ENCODE measurements at regions not wholly inside any gene's neighbourhood (a gene's known extent, or its start where the extent isn't known, plus 50 kb on each side); places are given as distances from the start of the nearest gene placed in this dataset.
"Not testable (repeated sequence)": the region's sequence is repeated elsewhere in the genome, so short reads cannot be mapped to it uniquely, and the experiment has no call there.

DNA sequence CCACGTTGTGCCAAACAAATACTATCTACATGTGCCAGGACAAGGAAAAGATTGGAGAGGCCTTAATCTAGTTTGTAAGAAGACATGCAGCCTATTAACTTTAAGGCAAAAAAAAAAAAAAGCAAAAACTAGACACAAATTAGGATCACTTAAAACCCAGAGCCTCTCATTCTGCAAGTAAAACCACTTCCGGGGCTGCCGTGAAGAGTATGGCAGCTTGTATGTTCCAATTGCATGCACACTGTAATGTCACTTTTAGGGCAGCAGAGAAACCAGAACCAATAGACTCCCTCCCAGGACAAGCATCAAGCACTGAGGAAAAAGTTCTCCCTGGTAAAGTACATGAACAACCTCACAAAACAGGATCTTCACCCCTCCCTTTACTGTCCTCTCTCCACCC, 70.6 kb downstream of the RSL24D1 start:
- DNase-seq (ENCODE audit: low read depth in 2 of 2) = no peak

DNA sequence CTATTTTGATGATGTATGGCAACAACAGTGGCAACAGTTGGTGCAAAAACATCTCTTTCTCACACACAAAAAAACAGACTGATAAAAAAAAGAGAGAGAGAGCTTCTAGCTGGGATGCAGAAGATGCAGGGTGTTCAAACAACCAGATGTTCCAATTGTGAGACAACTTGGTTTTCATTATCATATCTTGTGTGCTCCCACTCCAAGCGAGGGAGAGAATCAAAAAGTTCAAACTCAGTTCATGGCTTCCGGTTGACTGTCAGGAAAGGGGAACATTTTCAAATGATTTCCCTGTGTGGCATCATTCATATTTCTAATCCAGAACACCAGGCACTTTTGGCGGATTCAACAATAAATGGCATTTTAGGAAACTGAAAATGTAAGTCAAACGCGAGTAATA, 72.1 kb downstream of the RSL24D1 start:
- no peak for DNase-seq (ENCODE audit: low read depth in 2 of 2)

DNA sequence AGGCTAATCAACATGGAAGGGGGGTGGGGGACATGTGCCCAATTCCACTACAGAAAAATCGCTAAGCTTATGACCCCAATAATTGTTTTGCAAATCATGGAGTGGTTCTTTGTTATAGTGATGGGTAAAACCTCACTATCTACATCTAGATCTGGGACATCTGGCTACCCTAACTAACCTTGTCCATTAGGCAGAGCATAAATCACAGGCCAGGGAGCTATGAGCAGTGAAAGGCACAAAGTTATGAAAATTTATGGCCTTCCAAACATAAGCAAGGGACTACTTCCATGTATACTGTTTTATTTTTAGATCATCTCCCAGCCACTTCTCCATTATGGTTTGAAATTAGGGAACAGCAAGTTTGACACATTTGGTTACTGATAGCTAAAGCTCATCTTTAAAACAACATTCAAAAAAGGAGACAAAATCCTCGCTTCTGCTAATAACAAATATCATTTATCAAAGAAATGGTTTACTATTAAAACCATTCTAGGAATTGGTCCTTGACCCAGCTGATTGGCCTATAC, 78.3 kb downstream of the RSL24D1 start:
- no peak for DNase-seq (ENCODE audit: low read depth in 2 of 2)

DNA sequence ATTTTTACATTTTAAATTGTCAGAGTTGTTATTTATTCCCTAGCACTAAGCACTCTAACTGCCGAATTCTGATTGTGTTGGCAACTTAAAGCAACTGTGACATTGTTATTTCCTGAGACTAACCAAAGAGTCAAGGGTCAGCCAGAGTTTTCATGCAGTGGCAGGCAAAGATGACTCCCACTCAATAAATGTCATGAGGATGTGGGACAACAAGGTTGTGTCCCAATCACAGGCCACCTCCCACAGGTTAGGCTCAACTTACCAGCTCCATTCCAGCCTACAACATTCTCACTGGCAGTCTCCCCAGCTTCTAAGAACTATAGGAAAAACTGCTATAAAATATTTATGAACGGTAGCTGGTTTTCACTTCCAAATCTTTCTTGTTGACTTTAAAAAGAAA, 80.1 kb downstream of the RSL24D1 start:
- DNase-seq (ENCODE audit: low read depth in 2 of 2) = no peak

DNA sequence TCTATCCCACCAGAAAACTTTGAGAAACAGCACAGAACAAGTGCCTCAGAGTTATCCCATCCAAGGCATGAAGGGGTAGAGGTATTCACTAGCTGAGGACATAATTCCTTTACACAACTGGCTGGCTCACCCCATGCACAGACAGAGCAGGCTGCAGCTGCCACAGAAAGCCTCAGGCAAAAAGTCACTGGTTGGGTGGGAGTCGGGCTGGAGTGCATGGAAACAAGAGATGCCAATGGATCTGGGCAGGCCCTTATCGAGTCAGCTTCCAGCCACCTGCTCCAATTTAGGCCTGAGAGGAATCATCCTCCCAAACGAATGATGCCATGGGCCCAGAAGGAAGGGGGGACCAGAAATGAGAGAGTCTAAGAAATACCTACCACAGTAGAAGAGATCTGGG, 83.0 kb downstream of the RSL24D1 start:
- no peak for DNase-seq (ENCODE audit: low read depth in 2 of 2)

DNA sequence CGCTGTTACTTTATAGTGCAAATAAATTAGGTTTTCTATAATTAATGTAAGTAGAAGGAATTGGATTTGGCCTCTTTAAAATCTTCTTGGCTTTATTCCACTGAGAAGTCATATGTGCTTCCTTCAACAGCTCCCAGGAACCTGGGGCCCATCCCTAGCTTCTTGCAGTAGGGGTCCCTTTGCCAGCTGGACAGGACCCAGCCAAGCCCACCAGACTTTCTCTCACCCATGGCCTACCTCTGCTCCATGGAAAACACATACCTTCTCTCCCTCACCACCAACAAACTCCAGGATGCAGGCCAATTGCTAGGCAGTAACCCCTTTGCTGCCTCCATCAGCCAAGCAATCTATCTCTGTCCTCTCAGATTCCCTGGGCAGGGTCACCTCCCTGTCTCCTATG, 84.0 kb downstream of the RSL24D1 start:
- DNase-seq (ENCODE audit: low read depth in 2 of 2) = no peak

DNA sequence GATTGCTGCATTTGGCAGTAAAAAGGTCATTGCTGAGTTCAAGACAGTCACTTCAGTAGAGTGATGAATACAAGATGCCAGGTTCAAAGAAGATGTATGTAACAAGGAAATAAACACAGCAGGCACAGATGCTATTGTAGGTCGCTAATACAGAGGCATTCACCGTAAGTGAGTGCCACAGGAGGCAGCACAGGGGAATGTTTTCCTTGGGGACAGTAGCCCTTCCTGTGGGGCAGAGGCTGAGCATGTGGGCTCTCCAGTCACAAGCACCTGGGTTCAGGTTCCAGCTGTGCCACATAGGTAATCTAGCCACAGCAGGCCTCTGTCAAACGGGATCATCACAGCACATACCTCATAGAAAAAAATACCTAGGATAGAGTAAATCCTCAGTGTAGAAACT, 86.3 kb downstream of the RSL24D1 start:
- no peak for DNase-seq (ENCODE audit: low read depth in 2 of 2)

DNA sequence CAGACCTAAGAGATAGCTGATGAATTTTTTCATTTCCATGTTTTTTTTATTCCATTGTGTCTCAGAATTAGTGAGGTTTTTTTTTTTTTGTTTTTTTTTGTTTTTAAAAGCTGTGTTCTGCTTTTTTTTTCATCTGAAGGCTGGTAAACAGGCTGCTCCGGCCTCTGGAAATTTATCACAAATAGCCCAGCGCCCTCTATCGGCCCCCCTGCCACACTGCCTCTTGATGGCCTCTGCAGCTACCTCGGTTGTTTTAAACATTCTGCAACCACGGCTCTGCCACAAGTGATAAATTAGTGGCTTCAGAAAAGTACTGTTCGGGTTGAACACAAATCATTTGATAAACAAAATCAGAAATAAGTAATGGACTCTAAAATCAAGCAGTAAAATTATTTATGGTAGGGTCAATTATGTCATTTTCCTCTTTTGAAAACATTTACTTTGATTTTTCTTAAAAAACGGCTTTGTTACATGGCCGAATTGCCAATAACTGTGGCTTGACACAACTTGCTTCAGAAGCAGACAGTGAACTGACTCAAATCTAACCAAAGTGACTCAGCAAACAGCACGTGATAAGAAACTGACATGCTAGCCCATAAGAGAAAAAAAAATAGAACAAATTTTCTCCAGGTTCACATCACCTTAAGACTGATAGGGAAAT, 87.8 kb downstream of the RSL24D1 start:
- DNase-seq (ENCODE audit: low read depth in 2 of 2) = peak; percentile 10 to 58

DNA sequence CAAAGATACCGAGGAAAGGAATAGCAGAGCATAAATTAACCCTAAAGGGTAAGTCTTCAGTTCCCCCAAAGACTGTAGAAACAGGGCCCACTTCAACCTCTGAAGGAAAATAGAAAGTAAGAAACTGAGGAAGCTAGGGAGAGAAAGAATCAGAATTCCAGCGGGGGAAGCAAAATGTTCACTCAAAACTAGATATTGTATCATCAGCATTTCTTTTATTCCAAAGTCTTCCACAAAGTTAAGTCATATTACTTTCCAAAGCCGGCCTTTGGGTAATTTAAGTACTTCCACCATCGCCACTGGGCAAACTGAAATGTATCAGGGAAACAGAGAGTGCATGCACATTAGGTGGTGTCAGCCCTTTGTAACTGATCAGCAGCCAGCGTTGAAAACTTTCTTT, 88.3 kb downstream of the RSL24D1 start:
- no peak for DNase-seq (ENCODE audit: low read depth in 2 of 2)

DNA sequence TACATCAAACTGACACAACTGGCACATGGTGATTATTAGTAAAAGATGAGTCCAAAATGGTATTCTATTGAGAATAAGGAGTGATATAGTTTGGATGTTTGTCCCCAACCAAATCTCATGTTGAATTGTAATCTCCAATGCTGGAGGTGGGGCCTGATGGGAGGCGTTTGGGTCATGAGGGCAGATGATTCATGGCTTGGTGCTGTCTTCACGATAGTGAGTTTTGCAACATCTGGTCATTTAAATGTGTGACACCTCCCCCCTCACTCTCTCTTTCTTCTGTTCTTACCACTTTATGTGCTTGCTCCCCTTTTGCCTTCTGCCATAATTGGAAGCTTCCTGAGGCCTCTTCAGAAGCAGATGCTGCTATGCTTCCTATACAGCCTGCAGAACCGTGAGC, 90.6 kb downstream of the RSL24D1 start:
- DNase-seq (ENCODE audit: low read depth in 2 of 2) = no peak

DNA sequence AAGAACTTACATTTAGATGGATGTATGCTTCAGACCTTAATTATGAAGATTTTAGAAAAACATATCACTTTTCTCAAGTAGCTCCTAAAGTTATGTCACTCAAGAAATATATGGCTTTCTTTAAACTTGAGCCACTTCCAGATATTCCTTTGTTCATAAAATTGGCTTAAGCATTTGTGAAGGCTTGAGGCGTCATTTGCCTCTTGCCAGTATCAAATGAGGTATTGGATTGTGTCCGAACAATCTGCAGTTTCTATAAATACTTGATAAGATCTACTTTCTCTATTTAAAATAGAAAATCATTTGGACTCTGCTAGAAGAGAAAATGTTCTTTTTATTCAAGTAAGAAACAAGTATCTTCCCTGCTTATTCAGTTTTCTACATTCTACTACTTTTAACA, 102.6 kb downstream of the RSL24D1 start:
- DNase-seq (ENCODE audit: low read depth in 2 of 2) = no peak

DNA sequence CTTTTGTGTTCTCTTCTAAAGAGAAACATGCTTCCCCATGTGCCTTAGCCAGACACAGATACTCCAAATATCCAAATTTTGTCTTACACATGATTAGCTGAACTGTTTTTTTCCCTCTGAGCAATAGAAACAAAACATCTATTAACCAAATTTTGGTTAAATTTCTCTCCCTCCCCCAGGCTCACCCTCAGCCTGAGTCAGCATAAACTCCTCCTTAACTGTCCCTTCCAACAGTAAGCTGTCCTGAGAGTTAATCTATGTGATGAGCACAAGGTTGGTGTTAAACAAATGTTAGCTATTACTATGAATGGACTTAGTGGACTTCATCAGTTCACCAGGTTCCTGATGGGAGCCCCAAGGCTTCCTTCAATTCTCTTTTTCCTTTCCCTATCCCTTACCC, 108.5 kb downstream of the RSL24D1 start:
- no peak for DNase-seq (ENCODE audit: low read depth in 2 of 2)

DNA sequence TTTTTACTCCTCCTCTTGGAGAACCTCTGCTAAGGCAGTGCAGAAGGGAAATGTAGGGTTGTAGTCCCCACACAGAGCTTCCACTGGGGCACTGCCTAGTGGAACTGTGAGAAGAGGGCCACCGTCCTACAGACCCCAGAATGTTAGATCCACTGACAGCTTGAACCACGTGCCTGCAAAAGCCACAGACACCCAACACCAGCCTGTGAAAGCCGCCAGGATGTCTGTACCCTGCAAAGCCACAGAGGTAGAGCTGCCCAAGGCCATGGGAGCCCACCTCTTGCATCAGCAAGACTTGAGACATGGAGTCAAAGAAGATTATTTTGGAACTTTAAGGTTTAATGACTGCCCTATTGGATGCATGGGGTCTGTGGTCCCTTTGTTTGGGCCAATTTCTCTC, 112.1 kb downstream of the RSL24D1 start:
- DNase-seq (ENCODE audit: low read depth in 2 of 2) = no peak

DNA sequence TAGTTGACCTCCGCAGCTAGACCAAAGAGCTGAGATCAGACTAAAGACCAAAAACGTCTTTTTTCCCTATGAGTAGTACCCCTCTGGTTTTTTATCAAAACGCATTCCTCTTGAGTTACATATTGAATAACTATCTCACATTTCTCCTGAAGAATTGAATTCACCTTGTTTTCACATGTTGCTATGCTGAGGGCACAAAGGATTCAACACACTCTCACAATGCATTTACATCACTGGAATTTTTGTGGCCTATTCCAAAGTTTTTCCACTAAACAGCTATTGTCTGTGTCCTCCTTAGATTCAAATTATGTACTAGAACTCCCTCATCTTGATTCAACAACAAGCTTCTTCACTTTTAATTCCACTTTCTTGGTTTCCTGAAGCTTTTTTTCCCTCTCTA, 112.5 kb downstream of the RSL24D1 start:
- DNase-seq (ENCODE audit: low read depth in 2 of 2) = no peak

DNA sequence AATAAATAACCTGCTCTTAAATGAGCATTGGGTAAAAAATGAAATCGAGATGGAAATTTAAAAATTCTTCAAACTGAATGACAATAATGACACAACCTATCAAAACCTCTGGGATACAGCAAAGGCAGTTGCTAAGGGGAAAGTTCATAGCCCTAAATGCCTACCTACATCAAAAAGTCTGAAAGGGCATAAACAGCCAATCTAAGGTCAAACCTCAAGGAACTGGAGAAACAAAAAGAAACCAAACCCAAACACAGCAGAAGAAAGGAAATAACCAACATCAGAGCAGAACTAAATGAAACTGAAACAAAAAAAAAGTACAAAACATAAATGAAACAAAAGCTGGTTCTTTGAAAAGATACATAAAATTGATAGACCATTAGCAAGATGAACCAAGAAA, 119.7 kb downstream of the RSL24D1 start:
- not testable (repeated sequence) for DNase-seq (ENCODE audit: low read depth in 2 of 2)

DNA sequence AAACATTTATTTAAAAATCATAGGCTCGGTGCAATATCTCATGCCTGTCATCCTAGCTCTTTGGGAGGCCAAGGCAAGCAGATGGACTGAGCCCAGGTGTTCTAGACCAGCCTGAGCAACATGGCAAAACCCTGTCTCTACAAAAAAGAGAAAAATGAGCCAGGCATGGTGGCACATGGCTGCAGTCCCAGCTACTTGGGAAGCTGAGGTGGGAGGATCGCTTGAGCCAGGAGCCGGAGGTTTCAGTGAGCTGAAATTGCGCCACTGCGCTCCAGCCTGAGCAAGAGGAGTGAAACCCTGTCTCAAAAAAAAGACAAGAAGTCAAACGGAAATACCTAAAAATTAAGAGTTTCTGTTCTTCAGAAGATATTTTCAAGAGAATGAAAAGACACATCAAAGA, 122.3 kb downstream of the RSL24D1 start:
- no peak for DNase-seq (ENCODE audit: low read depth in 2 of 2)

DNA sequence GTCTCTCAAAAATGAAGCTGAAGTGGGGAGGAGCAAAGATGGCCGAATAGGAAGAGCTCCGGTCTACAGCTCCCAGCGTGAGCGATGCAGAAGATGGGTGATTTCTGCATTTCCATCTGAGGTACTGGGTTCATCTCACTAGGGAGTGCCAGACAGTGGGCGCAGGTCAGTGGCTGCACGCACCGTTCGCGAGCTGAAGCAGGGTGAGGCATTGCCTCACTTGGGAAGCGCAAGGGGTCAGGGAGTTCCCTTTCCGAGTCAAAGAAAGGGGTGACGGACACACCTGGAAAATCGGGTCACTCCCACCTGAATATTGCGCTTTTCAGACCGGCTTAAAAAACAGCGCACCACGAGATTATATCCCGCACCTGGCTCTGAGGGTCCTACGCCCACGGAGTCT, 132.8 kb downstream of the RSL24D1 start:
- not testable (repeated sequence) for DNase-seq (ENCODE audit: low read depth in 2 of 2)

DNA sequence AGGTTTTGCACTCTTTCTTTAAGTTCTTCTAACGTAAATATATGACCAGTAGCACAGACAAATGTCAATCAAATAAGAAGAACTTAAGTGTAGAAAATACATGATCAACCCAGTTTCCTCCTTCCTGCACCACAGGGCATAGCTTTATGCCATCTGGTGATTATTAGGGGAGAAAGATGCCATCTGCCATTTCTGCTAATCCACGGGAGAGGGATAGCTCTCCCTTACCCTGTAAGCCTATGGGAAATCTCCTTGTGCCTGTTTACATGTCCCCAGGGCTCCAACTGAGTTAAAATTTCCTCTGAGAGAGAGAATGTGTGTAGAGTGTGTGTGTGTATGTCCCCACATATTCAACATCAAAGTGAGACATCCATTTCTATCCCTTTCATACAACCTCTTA, 135.9 kb downstream of the RSL24D1 start:
- no peak for DNase-seq (ENCODE audit: low read depth in 2 of 2)

DNA sequence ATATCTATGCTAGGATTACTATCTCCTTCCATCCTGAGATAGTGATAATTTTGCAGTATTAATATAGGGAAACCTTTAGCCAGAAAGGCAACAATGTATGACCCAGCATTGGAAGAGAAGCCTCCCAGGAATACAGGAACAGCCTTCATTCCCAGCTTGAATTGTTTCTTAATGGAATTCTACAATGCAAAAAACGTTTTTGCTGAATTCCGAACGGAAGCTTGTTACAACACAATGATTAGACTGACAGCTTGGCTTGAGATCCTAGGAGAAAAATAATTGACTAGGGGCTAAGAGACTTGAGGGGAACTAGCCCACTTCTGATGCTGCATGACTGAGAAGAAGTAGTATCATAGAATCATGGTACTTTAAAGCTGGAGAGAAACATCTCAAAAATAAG, 140.2 kb downstream of the RSL24D1 start:
- no peak for DNase-seq (ENCODE audit: low read depth in 2 of 2)

DNA sequence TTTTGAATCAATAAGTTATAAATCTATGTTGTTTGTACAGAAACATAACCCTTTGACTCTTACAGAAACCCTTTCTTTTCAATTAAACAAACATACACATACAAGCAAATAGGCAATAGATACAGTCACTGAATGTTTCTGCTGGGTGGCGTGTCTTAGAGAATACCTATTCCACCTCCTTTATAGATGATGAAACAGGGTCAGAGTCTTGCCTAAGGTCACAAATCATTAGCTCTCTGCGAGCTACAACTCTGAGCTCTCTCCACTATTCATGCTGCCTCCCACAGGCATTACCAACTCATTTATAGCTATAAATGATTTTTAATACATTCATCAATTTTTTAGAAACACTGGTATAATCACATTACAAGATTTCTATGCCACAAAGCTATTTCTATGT, 152.6 kb downstream of the RSL24D1 start:
- no peak for DNase-seq (ENCODE audit: low read depth in 2 of 2)

DNA sequence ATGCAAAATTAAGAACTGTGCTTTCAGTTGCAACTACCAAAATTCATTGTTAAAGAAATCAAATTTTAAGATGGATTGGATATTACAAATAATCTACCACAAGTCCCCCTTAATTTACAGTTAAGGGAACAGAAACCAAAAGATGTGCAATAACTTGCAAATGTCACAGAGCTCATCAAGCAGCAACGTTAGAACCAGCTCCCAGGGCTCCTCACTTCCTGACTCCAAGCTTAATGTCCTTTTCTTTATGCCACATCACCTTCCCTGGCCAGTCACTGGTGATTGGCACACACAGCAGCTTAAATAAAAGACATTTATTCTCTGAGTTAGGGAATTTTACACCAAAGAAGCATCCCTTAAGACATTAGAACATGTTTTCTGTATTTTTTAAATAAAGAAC, 159.7 kb downstream of the RSL24D1 start:
- DNase-seq (ENCODE audit: low read depth in 2 of 2) = no peak

DNA sequence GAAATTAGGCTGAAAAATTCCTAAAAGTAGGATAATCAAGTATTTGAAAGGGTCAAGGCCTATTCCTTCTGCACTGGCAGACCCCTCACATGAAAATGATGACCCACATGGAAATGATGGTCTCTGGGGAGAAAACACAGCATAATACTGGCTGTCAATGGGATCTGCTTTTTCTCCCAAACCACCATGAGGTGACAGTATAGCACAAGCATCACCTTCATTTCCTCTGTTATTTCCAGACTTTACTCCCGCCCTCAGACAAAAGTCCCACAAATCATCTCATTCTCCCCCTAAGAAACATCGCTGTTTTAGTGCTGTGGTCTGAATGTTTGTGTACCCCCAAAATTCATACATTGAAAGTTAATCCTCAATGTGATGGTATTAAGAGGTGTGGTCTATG, 161.0 kb downstream of the RSL24D1 start:
- DNase-seq (ENCODE audit: low read depth in 2 of 2) = no peak

DNA sequence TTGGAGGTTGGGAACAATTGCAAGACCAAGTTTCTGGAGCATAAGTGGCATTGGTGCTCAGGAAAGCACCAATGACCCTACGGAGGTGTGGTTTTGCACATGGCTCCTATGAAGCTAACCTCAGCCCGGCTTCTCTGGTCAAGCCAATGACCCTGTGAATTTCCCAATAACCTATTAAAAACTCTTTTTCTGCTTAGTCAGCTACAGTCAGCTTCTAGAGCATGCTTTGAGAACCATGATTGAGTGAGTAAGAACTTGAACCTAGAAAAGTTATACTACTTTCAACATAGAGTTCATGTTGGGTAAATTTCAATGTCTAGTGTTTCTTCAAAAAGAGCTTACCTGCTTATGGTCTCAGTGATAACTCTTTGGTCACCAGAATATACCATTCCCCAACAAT, 163.2 kb downstream of the RSL24D1 start:
- no peak for DNase-seq (ENCODE audit: low read depth in 2 of 2)

DNA sequence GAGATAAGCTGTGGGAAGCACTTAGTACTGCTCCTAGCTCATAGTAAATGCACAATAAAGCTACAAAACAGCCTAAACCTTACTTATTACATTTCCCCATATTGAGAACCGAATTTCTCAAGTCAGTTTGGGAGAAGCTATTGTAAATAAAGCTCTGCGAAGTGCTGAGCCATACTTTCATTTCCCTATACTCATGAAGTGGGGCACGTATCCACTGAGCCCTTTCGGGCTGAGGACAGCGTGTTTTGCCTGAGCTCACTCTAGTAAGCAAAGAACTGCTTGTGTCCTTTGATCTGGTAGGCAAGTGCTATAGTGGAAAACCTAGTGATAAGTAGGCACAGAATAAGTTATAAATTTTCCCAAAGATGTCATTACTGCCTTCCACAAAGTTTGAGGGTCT, 165.0 kb downstream of the RSL24D1 start:
- no peak for DNase-seq (ENCODE audit: low read depth in 2 of 2)
